GM19452 (cell line): ENCODE measurements at regions not wholly inside any gene's neighbourhood (a gene's known extent, or its start where the extent isn't known, plus 50 kb on each side); places are given as distances from the start of the nearest gene placed in this dataset.

Experiments used
- ATAC-seq: cut with Tn5 transposase; IDR thresholded peaks from one replicate; pipeline ENCODE4 v1.9.1; 2021; ENCODE audit not compliant: unreplicated experiment

GRCh38 chr10:83647526-83647925 is 491.8 kb upstream of the GHITM start:
- ATAC-seq = no peak

DNA sequence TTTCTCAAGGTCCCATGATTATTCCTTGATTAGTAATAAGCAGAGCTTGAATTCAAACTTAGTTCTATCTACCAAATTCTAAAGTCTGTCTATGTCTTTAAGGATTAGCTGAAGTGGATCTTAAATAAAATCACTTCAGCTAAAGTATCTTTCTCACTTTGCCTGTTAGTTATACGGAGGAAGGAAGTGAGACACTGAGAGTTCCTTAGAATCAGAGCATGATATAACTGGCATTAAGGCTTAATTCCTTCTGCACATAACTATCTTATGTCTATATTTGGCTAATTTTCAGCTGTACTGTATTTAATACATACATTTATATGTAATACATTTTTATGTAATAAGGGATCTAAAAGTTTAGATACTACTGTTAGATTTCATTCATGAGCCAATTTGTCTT is 491.1 kb upstream of the GHITM start:
- ATAC-seq = no peak

DNA sequence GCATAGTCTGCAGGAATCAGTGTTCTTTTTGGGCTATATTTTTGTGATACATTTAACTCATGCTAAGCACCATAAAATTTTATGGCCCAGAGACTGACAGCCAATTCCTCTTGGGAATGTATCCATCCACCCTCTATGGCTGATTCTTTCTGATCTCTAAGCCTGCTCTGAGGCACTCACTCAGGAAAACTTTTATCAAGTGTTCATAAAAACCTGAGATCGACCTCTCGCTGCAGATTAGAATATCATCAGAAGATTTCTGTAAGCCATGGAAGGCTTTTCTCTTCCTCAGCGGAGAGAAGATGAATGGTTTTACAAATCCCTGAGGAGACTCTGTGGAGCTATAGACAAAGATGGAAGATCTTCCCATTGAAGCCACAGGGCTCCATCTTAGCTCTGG is 489.8 kb upstream of the GHITM start:
- ATAC-seq = no peak

GRCh38 chr10:83654689-83655088 is 484.6 kb upstream of the GHITM start:
- ATAC-seq = no peak

DNA sequence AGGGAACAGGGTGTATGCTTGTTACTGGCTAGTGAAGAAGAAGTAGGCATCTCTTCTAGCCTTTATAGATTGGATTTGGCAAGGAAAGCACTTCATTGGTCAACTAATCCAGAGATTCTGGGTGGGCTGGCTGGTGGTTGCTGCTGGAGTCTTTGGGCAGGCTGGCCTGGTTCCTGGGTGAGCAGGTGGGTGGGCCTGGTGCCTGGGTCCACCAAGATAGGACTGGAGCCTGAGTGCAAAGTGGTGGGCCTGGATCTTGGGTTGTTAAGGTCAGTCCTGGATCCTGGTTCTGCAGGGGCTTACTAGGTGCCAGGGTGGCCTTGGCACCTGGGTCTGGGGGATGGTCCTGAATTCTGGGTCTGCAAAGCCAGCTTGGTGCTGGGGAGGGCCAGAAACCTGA is 482.4 kb upstream of the GHITM start:
- ATAC-seq = no peak

DNA sequence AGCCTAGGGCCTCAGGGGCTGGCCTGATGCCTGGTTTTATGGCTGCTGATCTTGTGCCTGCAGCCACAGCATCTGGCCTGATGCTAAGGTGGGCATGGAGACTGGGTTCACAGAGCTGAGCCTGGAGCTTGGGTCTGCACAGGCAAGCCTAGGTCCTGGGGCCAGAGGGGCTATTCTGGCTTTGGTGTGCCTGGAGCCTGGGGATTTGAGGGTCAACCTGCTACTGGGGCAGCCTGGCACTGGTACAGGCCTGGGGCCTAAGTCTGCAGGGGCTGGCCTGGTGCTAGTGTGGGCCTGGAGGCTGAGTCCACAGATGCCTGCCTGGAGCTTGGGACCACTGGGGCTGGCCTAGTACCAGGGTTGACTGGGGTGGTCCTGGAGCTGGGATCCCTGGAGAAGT is 481.8 kb upstream of the GHITM start:
- no peak for ATAC-seq

GRCh38 chr10:83663918-83664317 is 475.4 kb upstream of the GHITM start:
- no peak for ATAC-seq

- ATAC-seq = no peak
Observed at GRCh38 chr10:83666762-83667161, 472.5 kb upstream of the GHITM start.

GRCh38 chr10:83667594-83667993 is 471.7 kb upstream of the GHITM start:
- ATAC-seq = no peak

DNA sequence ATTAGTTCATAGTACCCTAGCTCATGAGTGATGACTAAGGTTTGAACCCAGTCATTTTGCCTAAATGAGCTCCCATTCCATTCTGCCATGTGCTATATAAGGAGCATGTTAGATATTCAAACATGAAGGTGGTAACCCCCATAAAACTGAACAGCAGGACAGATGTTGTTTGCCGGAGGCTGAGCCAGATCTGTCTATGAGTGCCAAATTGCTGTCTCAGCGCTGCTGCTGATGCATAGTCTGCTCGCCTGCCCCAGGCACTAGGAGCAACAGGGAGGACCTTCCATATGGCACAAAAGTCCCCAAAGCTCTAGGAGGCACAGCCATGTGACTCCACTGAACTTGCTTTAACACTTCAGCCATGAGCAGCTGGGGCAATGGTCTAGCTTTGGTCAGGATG is 466.0 kb upstream of the GHITM start:
- ATAC-seq = no peak

DNA sequence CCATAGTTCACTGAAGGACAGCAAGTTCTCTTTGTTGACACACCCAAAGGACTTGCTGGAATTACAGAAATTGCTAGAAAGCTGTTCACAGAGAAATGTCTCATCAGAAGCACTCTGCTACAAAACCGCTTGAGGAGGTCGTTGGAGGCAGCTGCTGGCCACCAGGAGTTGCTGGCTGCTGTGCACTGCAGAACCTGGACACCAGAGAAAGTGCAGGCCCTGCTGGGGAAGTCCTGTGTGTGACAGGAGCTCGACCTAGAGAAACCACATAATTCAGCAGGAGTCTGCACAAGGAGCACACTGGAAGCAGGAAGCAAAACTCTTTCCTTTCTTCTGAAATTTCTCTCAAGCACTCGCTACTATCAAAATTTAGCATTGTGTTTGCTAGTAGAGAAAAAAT is 461.5 kb upstream of the GHITM start:
- no peak for ATAC-seq

DNA sequence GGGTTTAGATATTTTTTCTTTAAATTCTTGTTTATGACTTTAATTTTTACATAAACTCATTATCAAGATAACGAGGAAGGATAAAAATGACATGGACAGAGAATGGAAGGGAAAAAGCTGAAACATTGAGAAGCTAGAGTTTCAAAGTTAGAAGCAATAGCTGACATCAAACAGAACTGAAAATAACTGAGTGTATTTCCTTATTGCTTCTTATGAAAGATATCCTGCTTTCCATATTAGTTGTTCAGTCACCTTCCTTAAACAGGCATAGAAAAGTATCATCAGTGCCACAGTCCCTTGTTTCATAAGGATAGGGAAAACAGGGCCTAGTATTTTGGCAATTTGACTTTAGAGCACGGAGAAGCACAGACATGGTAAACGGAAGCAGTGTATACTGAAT is 460.5 kb upstream of the GHITM start:
- ATAC-seq = no peak

DNA sequence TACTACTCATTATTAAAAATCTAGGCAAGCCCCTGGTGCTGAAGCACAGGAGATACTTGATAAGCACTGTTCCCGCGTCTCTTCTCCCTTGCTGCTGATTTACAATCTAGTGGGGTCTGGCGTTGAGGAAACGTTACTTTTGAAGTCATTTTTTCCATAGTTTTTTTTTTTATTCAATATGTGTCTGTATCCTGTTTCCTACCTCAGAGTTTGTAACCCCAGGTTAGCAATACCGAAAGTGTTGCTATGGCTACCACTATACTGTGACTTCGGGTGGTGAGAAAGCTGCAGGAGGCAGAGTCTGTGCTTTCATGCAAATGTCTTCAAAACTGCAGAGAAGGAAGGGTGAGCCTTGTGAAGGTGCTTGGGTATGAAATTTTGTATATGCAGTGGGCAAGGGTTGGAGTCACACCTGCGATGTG is 458.8 kb upstream of the GHITM start:
- peak; percentile 95 for ATAC-seq

DNA sequence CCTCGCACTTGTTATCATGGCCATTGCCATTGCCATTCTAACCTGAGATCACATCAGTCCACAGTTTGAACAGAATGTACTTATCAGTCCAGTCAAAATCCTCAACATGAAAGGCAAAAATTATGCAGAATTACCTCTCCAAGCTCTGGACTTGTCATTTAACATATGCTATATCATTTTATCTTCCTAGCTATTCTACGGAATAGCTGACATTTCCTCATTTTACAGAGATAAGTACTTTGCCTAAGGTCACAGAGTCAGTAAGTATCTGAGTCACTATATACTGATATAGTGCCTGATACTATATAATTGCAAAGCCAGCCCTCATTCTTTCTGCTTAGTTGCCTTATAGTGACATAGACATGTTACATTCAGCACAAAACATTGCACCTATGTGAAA is 456.9 kb upstream of the GHITM start:
- no peak for ATAC-seq

DNA sequence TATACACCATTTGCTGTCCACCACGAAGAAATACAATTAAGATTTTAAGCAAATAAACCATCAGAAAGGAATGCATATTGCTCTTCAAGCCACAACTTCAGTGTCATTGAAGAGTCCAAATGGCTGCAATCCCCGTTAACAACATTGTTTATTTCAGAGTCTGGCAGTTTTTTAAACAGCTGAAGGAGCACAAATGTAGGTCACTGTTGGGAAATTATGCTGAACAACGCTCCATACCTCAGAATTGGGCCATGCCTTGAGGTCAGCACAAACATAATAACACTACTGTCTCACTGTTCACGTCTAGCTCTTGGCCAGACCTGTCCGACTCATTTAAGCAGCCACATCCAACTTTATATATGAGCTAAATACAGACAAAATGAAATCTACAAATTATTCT is 453.9 kb upstream of the GHITM start:
- no peak for ATAC-seq

DNA sequence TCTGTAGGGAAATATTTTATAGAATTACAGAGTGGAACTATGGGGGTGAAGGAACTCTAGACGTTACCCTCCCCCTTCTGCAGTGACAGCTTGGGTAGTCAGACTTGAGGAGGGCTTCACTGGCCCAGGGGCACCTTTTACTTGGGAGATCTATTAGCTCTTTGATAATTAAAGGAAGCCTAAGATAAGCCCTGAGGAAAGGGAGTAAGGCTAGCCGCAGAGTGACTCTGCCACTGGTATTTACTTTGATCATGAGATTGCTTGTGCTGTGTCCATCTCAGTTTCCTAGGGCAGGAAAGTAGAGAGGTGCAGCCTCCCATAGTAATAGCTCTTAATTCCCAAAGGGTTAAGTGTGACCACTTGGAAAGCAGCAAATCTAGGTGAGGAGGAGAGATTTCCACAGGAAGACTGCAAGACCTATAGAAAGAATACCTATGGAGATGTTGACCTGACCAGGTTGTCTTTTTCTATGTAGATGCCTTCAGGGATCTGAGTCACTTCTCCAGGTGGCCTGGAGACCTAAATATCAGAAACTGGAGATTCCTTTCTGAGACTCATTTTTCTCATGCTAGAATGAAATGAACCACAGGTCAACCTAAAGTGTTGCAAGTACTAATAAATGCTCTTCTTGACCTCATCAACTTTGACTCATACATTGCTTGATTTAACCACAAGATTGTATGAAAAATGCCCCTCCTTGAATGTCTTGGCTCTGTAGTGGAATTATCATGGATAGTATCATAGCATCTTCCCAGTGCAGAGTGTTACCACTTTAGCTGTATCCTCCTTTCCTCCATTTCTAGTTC is 447.3 kb upstream of the GHITM start:
- ATAC-seq = no peak

DNA sequence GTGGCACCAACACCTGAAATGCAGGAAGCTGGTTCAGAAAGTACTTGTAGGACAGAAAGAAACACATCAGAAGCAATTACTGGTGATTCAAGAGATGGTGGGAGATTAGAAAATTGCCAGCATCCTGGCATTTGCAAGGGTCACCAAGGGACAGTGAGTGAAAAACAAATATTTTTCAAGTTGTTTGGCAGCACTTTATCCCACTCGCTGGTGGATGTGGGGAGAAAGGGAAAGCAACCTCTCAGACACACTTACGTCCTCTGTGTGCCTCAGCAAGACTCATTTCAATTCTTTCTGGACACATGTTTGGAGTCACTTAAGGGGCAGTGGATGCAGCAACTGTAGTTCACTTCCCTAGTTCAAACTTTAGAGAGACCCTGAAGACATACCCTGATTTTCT is 440.4 kb upstream of the GHITM start:
- no peak for ATAC-seq

DNA sequence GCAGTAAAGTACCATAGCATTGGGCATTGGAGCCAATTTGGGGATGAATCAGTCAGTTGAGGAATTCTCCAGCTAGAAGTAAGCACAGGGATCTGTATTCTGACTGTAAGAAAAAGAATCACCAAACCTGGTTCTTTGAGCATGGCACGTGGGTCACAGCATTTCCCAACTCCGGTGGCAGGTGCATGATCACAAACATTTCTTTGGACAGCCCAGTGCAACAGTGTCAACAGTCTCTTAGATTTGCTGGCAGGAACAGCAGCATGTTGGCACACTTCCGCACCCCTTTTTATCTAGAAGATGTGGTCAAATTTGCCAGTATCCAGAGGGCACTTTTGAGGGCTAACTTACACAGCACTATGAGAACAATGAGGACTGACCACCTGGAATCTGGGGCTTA is 437.5 kb upstream of the GHITM start:
- ATAC-seq = no peak

DNA sequence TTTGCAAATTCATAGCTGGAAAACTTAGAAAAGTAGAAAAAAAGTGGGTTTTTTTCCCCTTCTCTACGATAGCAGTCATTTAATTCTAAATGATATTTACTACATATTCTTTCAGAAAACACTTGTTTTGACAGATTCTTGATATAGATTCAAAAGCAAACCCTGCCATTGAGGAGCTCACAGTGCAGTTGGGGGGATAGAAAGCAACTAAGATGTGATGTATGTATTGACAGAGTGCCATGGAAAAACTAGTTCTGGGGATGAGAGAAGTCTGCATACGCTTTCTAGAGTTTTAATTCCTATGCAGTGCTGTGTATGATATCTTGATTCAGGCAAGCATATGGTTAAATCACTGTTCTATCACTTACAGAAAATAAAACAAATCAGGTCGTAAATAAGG is 436.6 kb upstream of the GHITM start:
- ATAC-seq = no peak

GRCh38 chr10:83706120-83706519 is 433.2 kb upstream of the GHITM start:
- ATAC-seq = no peak

- ATAC-seq = no peak
Observed at GRCh38 chr10:83706952-83707582, 432.2 kb upstream of the GHITM start.

- ATAC-seq = no peak
Observed at GRCh38 chr10:83713423-83713822, 425.9 kb upstream of the GHITM start.

GRCh38 chr10:83723080-83723479 is 416.2 kb upstream of the GHITM start:
- ATAC-seq = no peak
